ENCODE measurements at regions not wholly inside any gene's neighbourhood (a gene's known extent, or its start where the extent isn't known, plus 50 kb on each side); places are given as distances from the start of the nearest gene placed in this dataset.

GRCh38 chr11:116357784-116358544 is 414.8 kb downstream of the BUD13 start:
- no peak for TF ChIP-seq CTCF (IDR thresholded peaks at IDR 0.05)
- no peak for TF ChIP-seq POLR2A (IDR thresholded peaks at IDR 0.05)
